ENCODE measurements at regions not wholly inside any gene's neighbourhood (a gene's known extent, or its start where the extent isn't known, plus 50 kb on each side); places are given as distances from the start of the nearest gene placed in this dataset.

GRCh38 chr18:73735836-73736235 lies 411.8 kb downstream of the FBXO15 start:
- TF ChIP-seq CTCF (IDR thresholded peaks at IDR 0.05), result no peak
- no peak for TF ChIP-seq POLR2AphosphoS5 (IDR thresholded peaks at IDR 0.05)
- no peak for TF ChIP-seq POLR2A (IDR thresholded peaks at IDR 0.05; ENCODE audit: low read depth)
- no peak for TF ChIP-seq EP300 (IDR thresholded peaks at IDR 0.05)
